Coronary artery (tissue), 2 donors: ENCODE measurements at regions not wholly inside any gene's neighbourhood (a gene's known extent, or its start where the extent isn't known, plus 50 kb on each side); places are given as distances from the start of the nearest gene placed in this dataset.

ENCODE experiments used
- DNase-seq: peaks from one replicate; pipeline ENCODE4 v3.0.0-alpha.2; 2017; ENCODE audit warnings: low spot score
- H3K27ac ChIP-seq, 2 donors: fragments of 200-600 bp; sonication (generic); one replicate each; pipeline ENCODE4 v1.5.1; 2016 to 2019
- H3K4me3 ChIP-seq: fragments of 200-600 bp; sonication (generic); 2 replicates; pipeline ENCODE4 v1.5.1; 2016; ENCODE audit warnings: mild to moderate bottlenecking, moderate library complexity
- CTCF ChIP-seq: fragments of 200-600 bp; sonication (generic); IDR thresholded peaks from one replicate; pipeline ENCODE4 v1.5.1; 2019; ENCODE audit warnings: antibody characterized with exemption

DNA sequence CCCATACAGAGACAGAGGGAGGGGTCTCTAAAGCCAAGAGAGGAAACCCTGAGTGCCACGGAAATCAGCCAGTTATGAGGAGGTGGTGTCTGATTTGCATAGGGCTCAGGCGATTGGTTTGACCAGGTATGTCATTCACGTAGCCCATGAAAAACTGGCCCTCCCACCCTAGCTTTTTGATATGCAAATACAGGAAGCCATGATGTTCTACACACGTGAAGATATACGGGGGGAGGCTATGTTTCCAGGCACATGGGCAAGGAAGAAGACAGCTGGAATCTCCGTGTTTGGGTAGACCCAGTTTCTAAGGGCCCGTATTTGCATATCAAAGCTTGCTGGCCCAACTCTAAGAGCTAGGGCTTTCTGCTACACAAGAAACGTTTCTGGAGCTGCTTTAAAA is 717.8 kb upstream of the SEL1L start:
- no peak overlapping the region for H3K4me3 ChIP-seq
- no peak overlapping the region for H3K27ac ChIP-seq
- DNase-seq = no peak
- TF ChIP-seq CTCF = no peak

DNA sequence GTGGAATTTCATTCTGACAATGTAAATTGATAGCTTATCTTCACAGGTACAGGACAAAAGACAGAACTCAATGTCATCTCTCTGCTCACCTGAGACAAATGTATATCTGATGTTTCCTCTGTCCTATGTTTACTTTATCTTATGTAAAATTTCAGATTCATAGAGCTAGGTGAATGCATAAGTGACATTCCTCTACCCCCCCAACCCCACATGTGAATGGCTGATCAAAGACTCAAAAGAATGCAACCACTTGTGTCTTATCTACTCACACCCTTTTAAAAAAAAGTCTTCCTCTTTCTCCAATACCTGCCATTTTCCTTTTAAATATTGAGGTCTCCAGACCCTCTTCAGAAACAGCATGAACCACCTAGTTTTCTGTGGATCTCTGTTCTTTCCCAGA is 736.6 kb upstream of the SEL1L start:
- H3K27ac ChIP-seq = no peak overlapping the region
- no peak for TF ChIP-seq CTCF

DNA sequence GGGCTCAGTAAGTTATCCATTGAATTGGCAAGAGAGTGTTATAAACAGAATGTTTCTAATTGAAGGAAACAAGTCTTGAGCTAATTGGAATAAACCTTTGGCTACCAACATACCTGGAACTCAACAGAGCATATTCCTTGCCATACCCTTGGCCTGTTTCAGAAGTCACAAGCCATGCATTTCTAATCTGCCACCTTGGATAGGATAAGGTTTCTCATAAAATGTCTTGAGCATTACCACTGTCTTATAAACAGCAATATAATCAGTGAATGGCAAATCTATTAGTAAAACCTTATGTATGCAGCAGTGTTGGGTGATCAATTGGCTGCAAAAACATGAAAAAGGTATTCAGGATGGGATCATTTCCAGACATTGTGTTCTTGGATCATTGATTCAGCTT is 765.2 kb upstream of the SEL1L start:
- Histone ChIP-seq H3K27ac (no peak overlapping the region), H3K4me3 (no peak overlapping the region)
- no peak for TF ChIP-seq CTCF
- no peak for DNase-seq

More for the DNA sequence above, 736.6 kb upstream of the SEL1L start:
- DNase-seq = no peak
- H3K4me3 ChIP-seq = no peak overlapping the region

DNA sequence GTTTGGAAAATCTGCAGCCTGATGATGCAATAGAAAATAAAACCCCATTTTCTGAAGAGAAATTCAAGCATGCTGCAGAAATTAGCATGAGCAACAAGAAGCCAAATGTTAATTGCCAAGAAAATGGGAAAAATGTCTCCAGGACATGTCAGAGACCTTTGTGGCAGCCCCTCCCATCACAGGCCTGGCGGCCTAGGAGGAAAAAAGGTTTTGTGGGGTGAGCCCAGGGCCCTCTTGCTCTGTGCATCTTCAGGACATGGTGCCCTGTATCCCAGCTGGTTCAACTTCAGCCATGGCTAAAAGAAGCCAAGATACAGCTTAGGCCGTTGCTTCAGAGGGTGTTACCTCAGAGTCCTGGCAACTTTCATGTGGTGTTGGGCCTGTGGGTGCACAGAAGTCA is 775.5 kb upstream of the SEL1L start:
- DNase-seq = no peak
- TF ChIP-seq CTCF = no peak
- H3K4me3 ChIP-seq = no peak overlapping the region
- no peak overlapping the region for H3K27ac ChIP-seq

- TF ChIP-seq CTCF = no peak
- Histone ChIP-seq H3K27ac (no peak overlapping the region), H3K4me3 (no peak overlapping the region)
- DNase-seq = no peak
These were observed 780.2 kb upstream of the SEL1L start for GRCh38 chr14:82313889-82314288.

- no peak for TF ChIP-seq CTCF
- no peak overlapping the region for H3K27ac ChIP-seq
These were observed 794.8 kb upstream of the SEL1L start for GRCh38 chr14:82328442-82328841.

DNA sequence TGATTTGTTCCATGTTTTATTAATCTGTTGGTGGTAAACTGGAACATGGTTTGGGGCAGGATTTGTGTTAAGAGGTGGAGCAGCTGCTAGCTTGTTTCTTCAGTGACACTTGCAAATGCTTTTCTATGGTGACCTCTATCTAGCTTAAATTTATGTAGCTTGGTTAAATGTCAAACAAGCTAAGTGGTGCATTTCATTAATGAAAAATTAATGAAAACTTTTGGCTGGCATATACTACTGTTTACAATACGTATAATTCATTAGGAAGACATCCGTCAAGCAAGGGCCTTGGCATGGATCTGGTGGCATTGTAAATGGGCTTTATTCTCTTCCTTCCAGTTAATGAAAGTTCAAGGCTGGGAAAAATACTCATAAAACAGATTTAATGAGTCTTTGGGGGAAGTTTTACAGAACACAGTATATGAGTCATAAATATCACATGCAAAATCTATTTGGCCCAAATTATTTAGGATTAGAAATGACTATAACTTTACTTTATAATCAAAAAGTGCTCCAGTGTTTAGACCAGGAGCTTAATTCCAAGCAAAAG is 807.7 kb upstream of the SEL1L start:
- no peak overlapping the region for H3K4me3 ChIP-seq
- no peak for TF ChIP-seq CTCF
- DNase-seq = no peak
- H3K27ac ChIP-seq = no peak overlapping the region

More at GRCh38 chr14:82328442-82328841, 794.8 kb upstream of the SEL1L start:
- DNase-seq = no peak
- H3K4me3 ChIP-seq = no peak overlapping the region
